MM.1S (cell line): ENCODE measurements at regions not wholly inside any gene's neighbourhood (a gene's known extent, or its start where the extent isn't known, plus 50 kb on each side); places are given as distances from the start of the nearest gene placed in this dataset.

ENCODE experiments used
- EZH2 ChIP-seq: fragments of 300-600 bp; sonication (generic); optimal IDR thresholded peaks from 2 replicates; pipeline ENCODE3; 2017; ENCODE audit warnings: low read depth, mild to moderate bottlenecking, antibody characterized with exemption, low read length, mixed read lengths
- TF ChIP-seq, protein P1 (sequence below): fragments of 300-600 bp; sonication (generic); IDR thresholded peaks from 2 replicates; pipeline ENCODE4 v1.5.1; 2016; ENCODE audit warnings: antibody characterized with exemption, low read length, mixed read lengths

DNA sequence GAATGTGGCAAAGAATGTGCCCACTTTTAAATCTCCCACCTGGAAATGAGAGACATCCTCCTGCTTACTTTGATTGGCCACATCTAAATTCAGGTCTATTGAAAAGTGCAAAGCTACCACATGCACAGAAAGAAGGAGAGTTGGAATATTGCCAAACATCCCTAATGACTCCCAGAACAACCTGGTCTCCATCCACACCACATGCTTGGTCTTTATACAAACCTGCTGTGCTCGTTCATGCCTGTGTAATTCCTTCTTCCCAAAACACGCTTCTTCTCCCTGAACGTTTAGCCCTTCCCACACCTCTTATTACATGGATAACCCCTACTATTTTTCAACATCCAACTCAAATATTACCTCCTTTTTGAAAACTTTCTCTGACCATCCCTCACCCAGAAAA is 66.2 kb upstream of the BCL2L14 start:
- TF ChIP-seq, protein P1, sequence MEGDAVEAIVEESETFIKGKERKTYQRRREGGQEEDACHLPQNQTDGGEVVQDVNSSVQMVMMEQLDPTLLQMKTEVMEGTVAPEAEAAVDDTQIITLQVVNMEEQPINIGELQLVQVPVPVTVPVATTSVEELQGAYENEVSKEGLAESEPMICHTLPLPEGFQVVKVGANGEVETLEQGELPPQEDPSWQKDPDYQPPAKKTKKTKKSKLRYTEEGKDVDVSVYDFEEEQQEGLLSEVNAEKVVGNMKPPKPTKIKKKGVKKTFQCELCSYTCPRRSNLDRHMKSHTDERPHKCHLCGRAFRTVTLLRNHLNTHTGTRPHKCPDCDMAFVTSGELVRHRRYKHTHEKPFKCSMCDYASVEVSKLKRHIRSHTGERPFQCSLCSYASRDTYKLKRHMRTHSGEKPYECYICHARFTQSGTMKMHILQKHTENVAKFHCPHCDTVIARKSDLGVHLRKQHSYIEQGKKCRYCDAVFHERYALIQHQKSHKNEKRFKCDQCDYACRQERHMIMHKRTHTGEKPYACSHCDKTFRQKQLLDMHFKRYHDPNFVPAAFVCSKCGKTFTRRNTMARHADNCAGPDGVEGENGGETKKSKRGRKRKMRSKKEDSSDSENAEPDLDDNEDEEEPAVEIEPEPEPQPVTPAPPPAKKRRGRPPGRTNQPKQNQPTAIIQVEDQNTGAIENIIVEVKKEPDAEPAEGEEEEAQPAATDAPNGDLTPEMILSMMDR: no peak
- no peak for TF ChIP-seq EZH2
